ENCODE measurements at regions not wholly inside any gene's neighbourhood (a gene's known extent, or its start where the extent isn't known, plus 50 kb on each side); places are given as distances from the start of the nearest gene placed in this dataset.

- TF ChIP-seq CEBPB (IDR thresholded peaks at IDR 0.05): no peak
- peak; percentile 46 for TF ChIP-seq RAD21 (IDR thresholded peaks at IDR 0.05; ENCODE audit: low read depth)
Measured at GRCh38 chrX:26442340-26442739, 226.4 kb downstream of the MAGEB5 start.

- TF ChIP-seq USF1 (IDR thresholded peaks at IDR 0.05) (no peak), FOXM1 (IDR thresholded peaks at IDR 0.05; ENCODE audit: borderline replicate concordance, low read depth) (no peak), YY1 (IDR thresholded peaks at IDR 0.05; ENCODE audit: low read depth) (no peak), TEAD4 (IDR thresholded peaks at IDR 0.05) (no peak), CREB1 (IDR thresholded peaks at IDR 0.05; ENCODE audit: low read depth) (no peak), RAD21 (IDR thresholded peaks at IDR 0.05; ENCODE audit: low read depth) (no peak), TAF1 (IDR thresholded peaks at IDR 0.05; ENCODE audit: low read depth) (no peak), EGR1 (IDR thresholded peaks at IDR 0.05) (no peak), REST (IDR thresholded peaks at IDR 0.05; ENCODE audit: low read depth) (no peak), EP300 (IDR thresholded peaks at IDR 0.05; ENCODE audit: borderline replicate concordance) (no peak), ZBTB7A (IDR thresholded peaks at IDR 0.05; ENCODE audit: low read depth) (no peak), NFIC (IDR thresholded peaks at IDR 0.05) (no peak), MAX (IDR thresholded peaks at IDR 0.05) (no peak), TCF12 (IDR thresholded peaks at IDR 0.05; ENCODE audit: low read depth) (no peak), CEBPB (IDR thresholded peaks at IDR 0.05) (no peak)
Measured at GRCh38 chrX:26414534-26414933, 198.6 kb downstream of the MAGEB5 start.

GRCh38 chrX:26411045-26411444 is 195.1 kb downstream of the MAGEB5 start:
- TF ChIP-seq FOXM1 (IDR thresholded peaks at IDR 0.05; ENCODE audit: borderline replicate concordance, low read depth): no peak
- no peak for TF ChIP-seq REST (IDR thresholded peaks at IDR 0.05; ENCODE audit: low read depth)

GRCh38 chrX:26409636-26410035 is 193.7 kb downstream of the MAGEB5 start:
- TF ChIP-seq CREB1 (IDR thresholded peaks at IDR 0.05; ENCODE audit: low read depth) (no peak), EP300 (IDR thresholded peaks at IDR 0.05; ENCODE audit: borderline replicate concordance) (no peak), TAF1 (IDR thresholded peaks at IDR 0.05; ENCODE audit: low read depth) (no peak), CEBPB (IDR thresholded peaks at IDR 0.05) (no peak), EGR1 (IDR thresholded peaks at IDR 0.05) (no peak), USF1 (IDR thresholded peaks at IDR 0.05) (no peak), RAD21 (IDR thresholded peaks at IDR 0.05; ENCODE audit: low read depth) (no peak), MAX (IDR thresholded peaks at IDR 0.05) (no peak), FOXM1 (IDR thresholded peaks at IDR 0.05; ENCODE audit: borderline replicate concordance, low read depth) (no peak), YY1 (IDR thresholded peaks at IDR 0.05; ENCODE audit: low read depth) (no peak), TEAD4 (IDR thresholded peaks at IDR 0.05) (no peak), ZBTB7A (IDR thresholded peaks at IDR 0.05; ENCODE audit: low read depth) (no peak), TCF12 (IDR thresholded peaks at IDR 0.05; ENCODE audit: low read depth) (no peak), REST (IDR thresholded peaks at IDR 0.05; ENCODE audit: low read depth) (no peak), NFIC (IDR thresholded peaks at IDR 0.05) (no peak)

- TF ChIP-seq CREB1 (IDR thresholded peaks at IDR 0.05; ENCODE audit: low read depth): no peak
- no peak for TF ChIP-seq TEAD4 (IDR thresholded peaks at IDR 0.05)
- no peak for TF ChIP-seq REST (IDR thresholded peaks at IDR 0.05; ENCODE audit: low read depth)
- no peak for TF ChIP-seq EP300 (IDR thresholded peaks at IDR 0.05; ENCODE audit: borderline replicate concordance)
Measured at GRCh38 chrX:26387906-26388305, 171.9 kb downstream of the MAGEB5 start.

All from Ishikawa (cell line).